HepG2 (cell line): ENCODE measurements at regions not wholly inside any gene's neighbourhood (a gene's known extent, or its start where the extent isn't known, plus 50 kb on each side); places are given as distances from the start of the nearest gene placed in this dataset.

ENCODE experiments used
- MAFF ChIP-seq: IDR thresholded peaks from 2 replicates; pipeline ENCODE4 v1.6.1; 2011; ENCODE audit warnings: low read depth, low read length, improper control_type of control experiment
- WIZ ChIP-seq: sonication (generic); formaldehyde crosslinking; IDR thresholded peaks from 2 replicates; pipeline ENCODE4 v1.5.1; 2020; ENCODE audit warnings: mild to moderate bottlenecking, missing genetic modification reagents
- TF ChIP-seq, protein P1 (sequence below): sonication (generic); formaldehyde crosslinking; IDR thresholded peaks from 2 replicates; pipeline ENCODE4 v1.5.0; 2020; ENCODE audit warnings: mild to moderate bottlenecking, missing genetic modification reagents, moderate library complexity

DNA sequence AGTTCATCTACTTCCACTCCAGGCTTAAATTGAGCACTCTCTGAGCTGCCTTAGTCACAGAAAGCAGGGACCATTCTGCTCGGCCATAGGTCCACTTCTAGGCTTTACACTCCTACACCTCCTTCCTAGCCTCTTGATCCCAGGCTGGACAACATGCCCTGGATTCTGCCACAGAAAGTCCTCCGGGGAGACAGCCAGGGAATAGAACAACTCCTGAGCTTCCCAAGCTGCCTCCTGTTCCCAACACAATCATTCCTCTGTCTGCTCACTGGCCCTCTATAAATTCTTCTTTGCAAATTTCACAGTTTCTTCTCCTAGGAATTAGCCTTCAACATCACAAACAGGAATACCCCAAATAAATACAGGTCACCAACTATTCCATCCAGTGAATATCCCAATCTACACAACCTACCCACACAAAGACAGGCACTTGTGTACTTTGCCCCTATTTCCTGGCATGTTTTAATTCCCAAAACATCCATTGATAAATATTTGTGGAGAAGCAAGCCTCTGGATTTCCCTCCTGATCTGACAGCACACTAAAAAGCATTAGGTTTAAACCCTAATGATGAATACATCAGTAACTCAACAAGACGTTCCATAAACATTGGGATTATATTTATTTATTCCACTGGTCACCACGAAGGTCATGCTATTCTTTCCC lies 125.5 kb downstream of the ENC1 start:
- TF ChIP-seq, protein P1, sequence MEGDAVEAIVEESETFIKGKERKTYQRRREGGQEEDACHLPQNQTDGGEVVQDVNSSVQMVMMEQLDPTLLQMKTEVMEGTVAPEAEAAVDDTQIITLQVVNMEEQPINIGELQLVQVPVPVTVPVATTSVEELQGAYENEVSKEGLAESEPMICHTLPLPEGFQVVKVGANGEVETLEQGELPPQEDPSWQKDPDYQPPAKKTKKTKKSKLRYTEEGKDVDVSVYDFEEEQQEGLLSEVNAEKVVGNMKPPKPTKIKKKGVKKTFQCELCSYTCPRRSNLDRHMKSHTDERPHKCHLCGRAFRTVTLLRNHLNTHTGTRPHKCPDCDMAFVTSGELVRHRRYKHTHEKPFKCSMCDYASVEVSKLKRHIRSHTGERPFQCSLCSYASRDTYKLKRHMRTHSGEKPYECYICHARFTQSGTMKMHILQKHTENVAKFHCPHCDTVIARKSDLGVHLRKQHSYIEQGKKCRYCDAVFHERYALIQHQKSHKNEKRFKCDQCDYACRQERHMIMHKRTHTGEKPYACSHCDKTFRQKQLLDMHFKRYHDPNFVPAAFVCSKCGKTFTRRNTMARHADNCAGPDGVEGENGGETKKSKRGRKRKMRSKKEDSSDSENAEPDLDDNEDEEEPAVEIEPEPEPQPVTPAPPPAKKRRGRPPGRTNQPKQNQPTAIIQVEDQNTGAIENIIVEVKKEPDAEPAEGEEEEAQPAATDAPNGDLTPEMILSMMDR (CRISPR knock-in tag), result no peak
- TF ChIP-seq MAFF (no peak), WIZ (no peak)
